ENCODE measurements at regions not wholly inside any gene's neighbourhood (a gene's known extent, or its start where the extent isn't known, plus 50 kb on each side); places are given as distances from the start of the nearest gene placed in this dataset.

GRCh38 chr10:57963546-57963945 is 304.1 kb downstream of the IPMK start (continued):
- TF ChIP-seq ZNF646 (CRISPR knock-in tag; IDR thresholded peaks at IDR 0.05) = no peak
- no peak for TF ChIP-seq MYC (CRISPR knock-in tag; IDR thresholded peaks at IDR 0.05; ENCODE audit: borderline replicate concordance)
- no peak for TF ChIP-seq FOSL1 (CRISPR knock-in tag; IDR thresholded peaks at IDR 0.05; ENCODE audit: borderline replicate concordance)

- Histone ChIP-seq H3K4me2 (ENCODE audit: low read depth, low read length) (no peak overlapping the region), H3K4me3 (replicated peaks in 1 of 3; ENCODE audit: insufficient read depth in 1 of 3, low read depth in 2 of 3, low read length in 3 of 3) (no peak overlapping the region), H3K9ac (ENCODE audit: insufficient read depth, low read depth, low read length) (no peak overlapping the region), H3K36me3 (replicated peaks in 1 of 2; ENCODE audit: control insufficient read depth in 1 of 2, insufficient read depth in 2 of 2, low read length in 2 of 2) (no peaks in the 10 kb centered on the region), H4K20me1 (ENCODE audit: insufficient read depth, low read length) (no peaks in the 10 kb centered on the region), H2AFZ (ENCODE audit: low read length) (no peak overlapping the region), H3K4me1 (ENCODE audit: insufficient read depth, low read length) (no peaks in the 10 kb centered on the region), H3K9me3 (ENCODE audit: low read length) (no peaks in the 10 kb centered on the region), H3K27ac (ENCODE audit: extremely low read length, insufficient read depth, low read length) (no peak overlapping the region), H3K27me3 (ENCODE audit: control insufficient read depth in 1 of 2, insufficient read depth in 2 of 2, low read length in 2 of 2) (peaks cover 0 to 1% of the 10 kb centered on the region in 2 experiments; a peak in 1 of 5 replicates), H3K79me2 (ENCODE audit: insufficient read depth, low read length) (no peaks in the 10 kb centered on the region)
- FAIRE-seq (no peak), DNase-seq (ENCODE audit: low spot score) (no peak), ATAC-seq (no peak)
- ChIA-PET CTCF (ENCODE audit: low intra/inter-chr PET ratio, low total read pairs) (no interaction called here), POLR2A (no interaction called here)
- no TSS peak for BruUV-seq (replicated peaks)
- in situ Hi-C loops (cut with HindIII; ENCODE audit: extremely low pct_ligation_motif_present, low pct_unique_long_range_greater_than_20kb) (no loop called here), intact Hi-C loops (cut with micrococcal nuclease; ENCODE audit: unreplicated experiment) (no loop called here)
- WGBS (ENCODE audit: low lambda C conversion rate) = 0% methylated on average over 3 of the region's 3 CpGs
- TF ChIP-seq FOXC1 (CRISPR knock-in tag; IDR thresholded peaks at IDR 0.05; ENCODE audit: borderline replicate concordance) (no peak), NCOA2 (CRISPR knock-in tag; IDR thresholded peaks at IDR 0.05) (no peak), KAT7 (CRISPR knock-in tag; IDR thresholded peaks at IDR 0.05; ENCODE audit: borderline replicate concordance) (no peak), NBN (conservative IDR thresholded peaks at IDR 0.05) (no peak), TFAP4 (IDR thresholded peaks at IDR 0.05; ENCODE audit: borderline replicate concordance, low read depth) (no peak), BATF2 (CRISPR knock-in tag; IDR thresholded peaks at IDR 0.05) (no peak), BCLAF1 (IDR thresholded peaks at IDR 0.05) (no peak), MLLT10 (CRISPR knock-in tag; IDR thresholded peaks at IDR 0.05) (no peak), SAFB2 (CRISPR knock-in tag; IDR thresholded peaks at IDR 0.05; ENCODE audit: borderline replicate concordance, low read depth) (no peak), AKAP8 (CRISPR knock-in tag; IDR thresholded peaks at IDR 0.05) (no peak), ZNF713 (CRISPR knock-in tag; IDR thresholded peaks at IDR 0.05) (no peak), GTF2F1 (IDR thresholded peaks at IDR 0.05; ENCODE audit: low read length) (no peak)
These were observed 304.9 kb downstream of the IPMK start for GRCh38 chr10:57962839-57963238.

All from HepG2 (cell line).